Neuronal stem cell (in vitro differentiated cells): ENCODE measurements at regions not wholly inside any gene's neighbourhood (a gene's known extent, or its start where the extent isn't known, plus 50 kb on each side); places are given as distances from the start of the nearest gene placed in this dataset.

Source experiments
- DNase-seq: peaks from one replicate; pipeline ENCODE4 v3.0.0-alpha.2; 2013; ENCODE audit warnings: low spot score
- H2AFZ ChIP-seq: one replicate; pipeline ENCODE4 v1.6.1; 2013; ENCODE audit warnings: mild to moderate bottlenecking, low read length, inconsistent platforms
- H2AK5ac ChIP-seq: 2 replicates; pipeline ENCODE4 v1.6.1; 2013; ENCODE audit warnings: low read depth, mild to moderate bottlenecking, inconsistent platforms, low read length, moderate library complexity, mixed read lengths
- H2BK120ac ChIP-seq: 2 replicates; pipeline ENCODE4 v1.6.1; 2013; ENCODE audit warnings: low read depth, mild to moderate bottlenecking, inconsistent platforms, low read length, moderate library complexity, mixed read lengths
- H2BK12ac ChIP-seq: one replicate; pipeline ENCODE4 v1.6.1; 2013; ENCODE audit warnings: low read length, inconsistent platforms
- H2BK15ac ChIP-seq: 2 replicates; pipeline ENCODE4 v1.6.1; 2013; ENCODE audit warnings: mild to moderate bottlenecking, low read length, inconsistent platforms, mixed read lengths
- H2BK5ac ChIP-seq: one replicate; pipeline ENCODE4 v1.6.1; 2013; ENCODE audit warnings: inconsistent platforms, mild to moderate bottlenecking, low read length, moderate library complexity
- H3K14ac ChIP-seq: one replicate; pipeline ENCODE4 v1.6.1; 2013; ENCODE audit warnings: low read length, inconsistent platforms
- H3K18ac ChIP-seq: 2 replicates; pipeline ENCODE4 v1.6.1; 2013; ENCODE audit warnings: low read length, inconsistent platforms
- H3K23ac ChIP-seq: 2 replicates; pipeline ENCODE4 v1.6.1; 2013; ENCODE audit warnings: low read depth, mild to moderate bottlenecking, mixed read lengths, low read length, inconsistent platforms; ENCODE audit not compliant: poor library complexity
- H3K27ac ChIP-seq: replicated peaks from 3 replicates; pipeline ENCODE4 v1.5.1; 2013; ENCODE audit warnings: low read length, inconsistent platforms
- H3K27me3 ChIP-seq, 3 experiments: 2 replicates each; pipeline ENCODE4 v1.6.1; 2013; ENCODE audit warnings: low read length in 3 of 3, mild to moderate bottlenecking in 2 of 3, inconsistent platforms in 1 of 3, low read depth in 1 of 3, mixed read lengths in 1 of 3, moderate library complexity in 1 of 3; ENCODE audit not compliant: control insufficient read depth in 3 of 3, insufficient read depth in 3 of 3
- H3K36me3 ChIP-seq, 2 donors: replicated peaks in 1 of 2; 2 replicates each; pipeline ENCODE4 v1.6.1; 2013; ENCODE audit warnings: low read length in 2 of 2; ENCODE audit not compliant: control insufficient read depth in 2 of 2, insufficient read depth in 2 of 2
- H3K4ac ChIP-seq: 2 replicates; pipeline ENCODE4 v1.6.1; 2013; ENCODE audit warnings: inconsistent platforms, mild to moderate bottlenecking, low read length, moderate library complexity
- H3K4me1 ChIP-seq, 2 donors: 1 replicate in 1 of 2; 2 replicates in 1 of 2; pipeline ENCODE4 v1.6.1; 2013; ENCODE audit warnings: low read length in 2 of 2, low read depth in 1 of 2; ENCODE audit not compliant: control insufficient read depth in 2 of 2, insufficient read depth in 1 of 2
- H3K4me2 ChIP-seq: one replicate; pipeline ENCODE4 v1.6.1; 2013; ENCODE audit warnings: mild to moderate bottlenecking, low read length, inconsistent platforms; ENCODE audit not compliant: insufficient read depth, poor library complexity, severe bottlenecking
- H3K4me3 ChIP-seq, 2 donors: 2 replicates each; pipeline ENCODE4 v1.5.1; 2013; ENCODE audit warnings: low read length in 2 of 2, mild to moderate bottlenecking in 2 of 2, inconsistent platforms in 1 of 2, moderate library complexity in 1 of 2
- H3K79me1 ChIP-seq: one replicate; pipeline ENCODE4 v1.6.1; 2013; ENCODE audit warnings: low read depth, mild to moderate bottlenecking, inconsistent platforms, low read length, moderate library complexity
- H3K9ac ChIP-seq: one replicate; pipeline ENCODE4 v1.6.1; 2013; ENCODE audit warnings: mild to moderate bottlenecking, low read depth, low read length, inconsistent platforms; ENCODE audit not compliant: poor library complexity
- H3K9me3 ChIP-seq, 2 donors: replicated peaks in 1 of 2; 2 replicates each; pipeline versions ENCODE3 to v1.6.1; 2013; ENCODE audit warnings: low read length in 2 of 2, mild to moderate bottlenecking in 2 of 2, inconsistent platforms in 1 of 2, low read depth in 1 of 2, mixed read lengths in 1 of 2, moderate library complexity in 1 of 2; ENCODE audit not compliant: control insufficient read depth in 2 of 2, insufficient read depth in 1 of 2
- H4K8ac ChIP-seq: one replicate; pipeline ENCODE4 v1.6.1; 2013; ENCODE audit warnings: low read depth, mild to moderate bottlenecking, inconsistent platforms, low read length, moderate library complexity
- H4K91ac ChIP-seq: one replicate; pipeline ENCODE4 v1.6.1; 2013; ENCODE audit warnings: low read length, low read depth, mild to moderate bottlenecking, inconsistent platforms; ENCODE audit not compliant: poor library complexity
- WGBS, 2 donors: extraction: QIAGEN DNeasy Blood & Tissue Kit; methylation state at CpG; one replicate each; pipeline ENCODE4 v1.1.7; 2013; ENCODE audit warnings: missing lambda C conversion rate in 2 of 2, mixed read lengths in 1 of 2; ENCODE audit not compliant: insufficient read length in 2 of 2, insufficient replicate concordance in 1 of 2; ENCODE audit errors: extremely low coverage in 2 of 2; 5-methylcytosine and 5-hydroxymethylcytosine counted together

GRCh38 chr20:55266361-55266760 is 739.0 kb downstream of the CBLN4 start:
- Histone ChIP-seq H4K8ac (no peak overlapping the region), H2BK120ac (no peak overlapping the region), H3K4me2 (no peak overlapping the region), H3K4me3 (no peak overlapping the region), H3K23ac (no peak overlapping the region), H2BK12ac (no peak overlapping the region), H3K27me3 (no peaks in the 10 kb centered on the region), H2AK5ac (no peak overlapping the region), H2AFZ (no peak overlapping the region), H3K36me3 (no peaks in the 10 kb centered on the region), H3K9me3 (no peaks in the 10 kb centered on the region), H3K79me1 (no peaks in the 10 kb centered on the region), H4K91ac (no peak overlapping the region), H3K27ac (no peak overlapping the region), H3K9ac (no peak overlapping the region), H2BK15ac (no peak overlapping the region), H3K4me1 (peaks cover 0 to 2% of the 10 kb centered on the region in 2 donors), H3K4ac (no peak overlapping the region), H3K14ac (no peak overlapping the region), H2BK5ac (no peak overlapping the region), H3K18ac (no peak overlapping the region)
- DNase-seq = no peak
- WGBS, 2 donors = no CpG with 5 or more reads among the region's 1 CpG

DNA sequence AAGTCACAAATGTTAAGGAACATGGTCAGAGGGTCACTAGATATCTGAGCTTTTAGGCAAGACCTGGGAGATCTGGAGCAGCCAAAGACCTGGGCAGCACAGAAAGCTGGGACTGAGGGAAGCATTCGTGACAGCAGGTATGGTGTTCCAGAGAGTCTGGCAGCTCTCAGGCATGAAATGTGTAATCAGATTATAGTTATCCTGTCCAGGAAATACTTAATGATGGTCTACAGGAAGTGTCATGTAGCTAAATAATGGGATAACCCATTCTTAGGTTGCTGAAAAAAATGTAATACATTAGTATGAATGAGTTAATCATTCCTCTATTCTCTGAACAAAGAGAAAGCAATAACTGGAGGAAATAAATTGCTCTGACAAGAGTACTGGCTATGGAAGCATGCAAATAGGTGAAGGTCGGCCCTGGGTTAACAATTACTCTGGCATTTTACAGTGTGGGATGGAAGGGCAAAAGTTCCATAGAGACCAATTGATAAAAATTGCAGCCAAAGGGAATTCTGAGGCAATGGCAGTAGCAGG is 740.5 kb downstream of the CBLN4 start:
- H3K9ac ChIP-seq = no peak overlapping the region
- WGBS, 2 donors = no CpG with 5 or more reads among the region's 2 CpGs
- H2BK120ac ChIP-seq = no peak overlapping the region
- H3K18ac ChIP-seq = no peak overlapping the region
- H2BK15ac ChIP-seq = no peak overlapping the region
- no peak overlapping the region for H4K8ac ChIP-seq
- no peak overlapping the region for H4K91ac ChIP-seq
- H3K4me2 ChIP-seq = no peak overlapping the region
- no peak overlapping the region for H3K4ac ChIP-seq
- no peak overlapping the region for H2BK5ac ChIP-seq
- no peak overlapping the region for H2BK12ac ChIP-seq
- H3K14ac ChIP-seq = no peak overlapping the region
- H2AK5ac ChIP-seq = no peak overlapping the region
- no peaks in the 10 kb centered on the region for H3K9me3 ChIP-seq
- H3K4me3 ChIP-seq = no peak overlapping the region
- H3K27ac ChIP-seq = no peak overlapping the region
- no peak overlapping the region for H3K23ac ChIP-seq
- no peaks in the 10 kb centered on the region for H3K27me3 ChIP-seq
- no peaks in the 10 kb centered on the region for H3K79me1 ChIP-seq
- H3K36me3 ChIP-seq = no peaks in the 10 kb centered on the region
- H3K4me1 ChIP-seq = peaks cover 0 to 2% of the 10 kb centered on the region in 2 donors
- DNase-seq = no peak
- H2AFZ ChIP-seq = no peak overlapping the region

DNA sequence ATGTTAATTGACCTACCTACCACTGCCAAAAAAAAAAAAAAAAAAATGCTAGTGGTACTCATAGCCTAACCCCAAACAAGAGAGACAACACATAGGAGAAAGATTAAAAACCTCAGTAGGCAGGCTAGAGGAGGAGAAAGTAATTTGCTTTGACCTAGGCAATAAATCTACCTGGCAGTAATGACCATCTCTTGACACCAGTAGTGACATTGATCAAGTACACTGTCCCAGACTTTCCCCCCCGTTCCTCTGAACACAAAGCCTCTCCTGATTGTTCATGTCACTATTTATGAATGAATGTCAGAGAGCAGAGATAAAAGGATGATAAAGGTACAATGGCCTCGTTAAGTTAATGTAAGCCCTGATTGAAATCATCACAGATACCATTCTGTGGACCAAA is 746.8 kb downstream of the CBLN4 start:
- no peak for DNase-seq
- Histone ChIP-seq H3K36me3 (no peaks in the 10 kb centered on the region), H2BK12ac (no peak overlapping the region), H2AFZ (no peak overlapping the region), H4K8ac (no peak overlapping the region), H3K27me3 (no peaks in the 10 kb centered on the region), H2BK5ac (no peak overlapping the region), H3K9ac (no peak overlapping the region), H3K27ac (no peak overlapping the region), H3K18ac (no peak overlapping the region), H3K4ac (no peak overlapping the region), H3K23ac (no peak overlapping the region), H3K4me2 (no peak overlapping the region), H3K79me1 (no peaks in the 10 kb centered on the region), H4K91ac (no peak overlapping the region), H2AK5ac (no peak overlapping the region), H3K4me1 (no peaks in the 10 kb centered on the region), H3K14ac (no peak overlapping the region), H3K4me3 (no peak overlapping the region), H2BK15ac (no peak overlapping the region), H2BK120ac (no peak overlapping the region), H3K9me3 (peaks cover 0 to 2% of the 10 kb centered on the region in 2 donors)
- no CpG with 5 or more reads among the region's 2 CpGs for WGBS, 2 donors

GRCh38 chr20:55255016-55255415 is 750.3 kb downstream of the CBLN4 start:
- Histone ChIP-seq H4K8ac (no peak overlapping the region), H3K18ac (no peak overlapping the region), H3K27ac (no peak overlapping the region), H3K14ac (no peak overlapping the region), H3K36me3 (no peaks in the 10 kb centered on the region), H3K4me3 (no peak overlapping the region), H3K9ac (no peak overlapping the region), H3K4me1 (no peaks in the 10 kb centered on the region), H3K4ac (no peak overlapping the region), H4K91ac (no peak overlapping the region), H2BK5ac (no peak overlapping the region), H2BK120ac (no peak overlapping the region), H2BK12ac (no peak overlapping the region), H2AFZ (no peak overlapping the region), H3K4me2 (no peak overlapping the region), H3K23ac (no peak overlapping the region), H3K27me3 (peaks cover 0 to 3% (median 0%) of the 10 kb centered on the region in 3 experiments), H2BK15ac (no peak overlapping the region), H3K9me3 (peaks cover 0 to 4% of the 10 kb centered on the region in 2 donors), H3K79me1 (no peaks in the 10 kb centered on the region), H2AK5ac (no peak overlapping the region)
- no peak for DNase-seq
- WGBS, 2 donors = no CpG with 5 or more reads among the region's 6 CpGs
